H1 (cell line): ENCODE measurements at regions not wholly inside any gene's neighbourhood (a gene's known extent, or its start where the extent isn't known, plus 50 kb on each side); places are given as distances from the start of the nearest gene placed in this dataset.

Experiments used
- CBX5 ChIP-seq: fragments of 300-800, 300-1000 bp; sonication (generic); IDR thresholded peaks from 2 replicates; pipeline ENCODE4 v1.7.1; 2016; ENCODE audit warnings: antibody characterized with exemption, low read length, low read depth
- CEBPB ChIP-seq: IDR thresholded peaks from 2 replicates; pipeline ENCODE4 v1.6.1; 2012; ENCODE audit warnings: low read depth, low read length
- RBBP5 ChIP-seq: IDR thresholded peaks from 2 replicates; pipeline ENCODE4 v1.7.1; 2012; ENCODE audit warnings: low read depth, mild to moderate bottlenecking, inconsistent platforms, low read length, moderate library complexity, borderline replicate concordance
- SAP30 ChIP-seq: fragments of 300-600 bp; sonication (generic); IDR thresholded peaks from 2 replicates; pipeline ENCODE4 v1.7.1; 2012; ENCODE audit warnings: low read length, moderate library complexity, mild to moderate bottlenecking, inconsistent platforms; ENCODE audit not compliant: insufficient read depth, insufficient replicate concordance
- SUZ12 ChIP-seq: fragments of 200-600 bp; sonication (generic); IDR thresholded peaks from 2 replicates; pipeline ENCODE4 v1.6.1; 2012; ENCODE audit warnings: mild to moderate bottlenecking, inconsistent platforms, low read length, moderate library complexity, mixed read lengths
- TAF7 ChIP-seq: optimal IDR thresholded peaks from 2 replicates; pipeline ENCODE3; 2011; ENCODE audit warnings: low read depth, mild to moderate bottlenecking, inconsistent platforms, low read length, moderate library complexity, borderline replicate concordance
- TF ChIP-seq, protein P1 (sequence below): IDR thresholded peaks from 2 replicates; pipeline ENCODE4 v1.6.1; 2012; ENCODE audit warnings: low read length, inconsistent platforms

DNA sequence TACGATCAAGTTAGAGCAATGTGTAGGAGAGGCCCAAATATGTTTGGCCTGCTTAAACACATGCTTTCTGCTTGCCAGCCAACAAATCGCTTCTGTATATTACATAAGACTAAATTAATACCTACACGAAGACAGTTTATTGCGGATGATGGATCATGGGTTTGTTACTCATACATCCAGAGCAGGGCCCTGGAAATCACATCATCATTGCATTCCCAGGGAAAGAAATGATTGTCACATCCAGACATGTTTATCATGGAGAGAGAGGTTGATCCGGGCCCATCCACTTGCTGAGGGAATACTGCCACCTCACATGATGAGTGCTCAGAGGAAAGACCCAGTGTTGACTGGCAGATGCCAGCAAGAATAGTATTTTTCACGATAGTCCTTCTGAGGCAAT, 282.6 kb downstream of the NUF2 start (continued):
- TF ChIP-seq, protein P1, sequence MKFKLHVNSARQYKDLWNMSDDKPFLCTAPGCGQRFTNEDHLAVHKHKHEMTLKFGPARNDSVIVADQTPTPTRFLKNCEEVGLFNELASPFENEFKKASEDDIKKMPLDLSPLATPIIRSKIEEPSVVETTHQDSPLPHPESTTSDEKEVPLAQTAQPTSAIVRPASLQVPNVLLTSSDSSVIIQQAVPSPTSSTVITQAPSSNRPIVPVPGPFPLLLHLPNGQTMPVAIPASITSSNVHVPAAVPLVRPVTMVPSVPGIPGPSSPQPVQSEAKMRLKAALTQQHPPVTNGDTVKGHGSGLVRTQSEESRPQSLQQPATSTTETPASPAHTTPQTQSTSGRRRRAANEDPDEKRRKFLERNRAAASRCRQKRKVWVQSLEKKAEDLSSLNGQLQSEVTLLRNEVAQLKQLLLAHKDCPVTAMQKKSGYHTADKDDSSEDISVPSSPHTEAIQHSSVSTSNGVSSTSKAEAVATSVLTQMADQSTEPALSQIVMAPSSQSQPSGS, result no peak
- TF ChIP-seq SAP30 (no peak), SUZ12 (no peak), TAF7 (no peak), CBX5 (no peak), RBBP5 (no peak), CEBPB (no peak)
